ENCODE measurements at regions not wholly inside any gene's neighbourhood (a gene's known extent, or its start where the extent isn't known, plus 50 kb on each side); places are given as distances from the start of the nearest gene placed in this dataset.
A peak's percentile ranks its signal among the peaks of the same experiment; 100 is the strongest.

GRCh38 chrX:43317378-43317777, 338.7 kb upstream of the MAOA start:
- Histone ChIP-seq H3K9ac (ENCODE audit: control insufficient read depth, extremely low read depth, insufficient read depth, low read length) (no peak overlapping the region), H3K4me3 (ENCODE audit: control insufficient read depth in 2 of 3, extremely low read depth in 1 of 3, insufficient read depth in 2 of 3, low read depth in 1 of 3, low read length in 3 of 3) (no peak overlapping the region), H3K27me3 (ENCODE audit: control insufficient read depth, extremely low read depth, insufficient read depth, low read length) (no peaks in the 10 kb centered on the region), H3K9me1 (ENCODE audit: control insufficient read depth, extremely low read depth, insufficient read depth, low read length) (no peaks in the 10 kb centered on the region), H3K4me2 (ENCODE audit: control insufficient read depth, extremely low read depth, insufficient read depth, low read depth, low read length) (no peak overlapping the region), H2AFZ (ENCODE audit: control insufficient read depth, low read length) (no peak overlapping the region), H3K36me3 (ENCODE audit: control insufficient read depth in 2 of 2, extremely low read depth in 1 of 2, insufficient read depth in 2 of 2, low read length in 2 of 2) (no peaks in the 10 kb centered on the region), H3K9me3 (ENCODE audit: control insufficient read depth, low read depth, low read length) (no peaks in the 10 kb centered on the region), H3K27ac (ENCODE audit: control insufficient read depth, insufficient read depth, low read length) (no peak overlapping the region), H3K4me1 (ENCODE audit: control insufficient read depth, extremely low read depth, insufficient read depth, low read length) (no peaks in the 10 kb centered on the region), H4K20me1 (ENCODE audit: control insufficient read depth, extremely low read depth, insufficient read depth, low read length) (no peaks in the 10 kb centered on the region), H3K79me2 (ENCODE audit: control insufficient read depth, insufficient read depth, low read length) (no peaks in the 10 kb centered on the region)
- FAIRE-seq = no peak
- no peak for TF ChIP-seq EZH2 (IDR thresholded peaks at IDR 0.05; ENCODE audit: low read length)
- DNase-seq (ENCODE audit: low read depth, low spot score) = no peak
- dilution Hi-C loops (cut with MboI; ENCODE audit: extremely low pct_ligation_motif_present, low sequenced_read_pairs) = no loop called here

GRCh38 chrX:43328358-43328946, 327.6 kb upstream of the MAOA start:
- Histone ChIP-seq H3K4me2 (ENCODE audit: control insufficient read depth, extremely low read depth, insufficient read depth, low read depth, low read length) (no peak overlapping the region), H3K9ac (ENCODE audit: control insufficient read depth, extremely low read depth, insufficient read depth, low read length) (no peak overlapping the region), H3K27ac (ENCODE audit: control insufficient read depth, insufficient read depth, low read length) (no peak overlapping the region), H3K9me1 (ENCODE audit: control insufficient read depth, extremely low read depth, insufficient read depth, low read length) (no peaks in the 10 kb centered on the region), H3K4me3 (ENCODE audit: control insufficient read depth in 2 of 3, extremely low read depth in 1 of 3, insufficient read depth in 2 of 3, low read depth in 1 of 3, low read length in 3 of 3) (no peak overlapping the region), H2AFZ (ENCODE audit: control insufficient read depth, low read length) (no peak overlapping the region), H4K20me1 (ENCODE audit: control insufficient read depth, extremely low read depth, insufficient read depth, low read length) (no peaks in the 10 kb centered on the region), H3K27me3 (ENCODE audit: control insufficient read depth, extremely low read depth, insufficient read depth, low read length) (no peaks in the 10 kb centered on the region), H3K9me3 (ENCODE audit: control insufficient read depth, low read depth, low read length) (no peaks in the 10 kb centered on the region), H3K4me1 (ENCODE audit: control insufficient read depth, extremely low read depth, insufficient read depth, low read length) (no peaks in the 10 kb centered on the region), H3K79me2 (ENCODE audit: control insufficient read depth, insufficient read depth, low read length) (no peaks in the 10 kb centered on the region), H3K36me3 (ENCODE audit: control insufficient read depth in 2 of 2, extremely low read depth in 1 of 2, insufficient read depth in 2 of 2, low read length in 2 of 2) (no peaks in the 10 kb centered on the region)
- no peak for DNase-seq (ENCODE audit: low read depth, low spot score)
- no peak for TF ChIP-seq CTCF (optimal IDR thresholded peaks at IDR 0.05 in 1 of 3, IDR thresholded peaks at IDR 0.05 in 1 of 3, conservative IDR thresholded peaks at IDR 0.05 in 1 of 3; ENCODE audit: extremely low read depth in 1 of 3, insufficient read depth in 2 of 3, low read length in 3 of 3)
- no peak for TF ChIP-seq EZH2 (IDR thresholded peaks at IDR 0.05; ENCODE audit: low read length)
- no peak for FAIRE-seq
- dilution Hi-C loops (cut with MboI; ENCODE audit: extremely low pct_ligation_motif_present, low sequenced_read_pairs) = no loop called here

GRCh38 chrX:43333543-43333942, 322.6 kb upstream of the MAOA start:
- no peak overlapping the region for H2AFZ ChIP-seq (ENCODE audit: control insufficient read depth, low read length)
- DNase-seq (ENCODE audit: low read depth, low spot score) = no peak
- no peaks in the 10 kb centered on the region for H3K9me1 ChIP-seq (ENCODE audit: control insufficient read depth, extremely low read depth, insufficient read depth, low read length)
- peak in 1 of 3 experiments; percentile 27 for TF ChIP-seq CTCF (optimal IDR thresholded peaks at IDR 0.05 in 1 of 3, IDR thresholded peaks at IDR 0.05 in 1 of 3, conservative IDR thresholded peaks at IDR 0.05 in 1 of 3; ENCODE audit: extremely low read depth in 1 of 3, insufficient read depth in 2 of 3, low read length in 3 of 3)
- TF ChIP-seq EZH2 (IDR thresholded peaks at IDR 0.05; ENCODE audit: low read length) = no peak
- H3K9ac ChIP-seq (ENCODE audit: control insufficient read depth, extremely low read depth, insufficient read depth, low read length) = no peak overlapping the region
- no peaks in the 10 kb centered on the region for H3K27me3 ChIP-seq (ENCODE audit: control insufficient read depth, extremely low read depth, insufficient read depth, low read length)
- dilution Hi-C loops (cut with MboI; ENCODE audit: extremely low pct_ligation_motif_present, low sequenced_read_pairs) = no loop called here
- H3K36me3 ChIP-seq (ENCODE audit: control insufficient read depth in 2 of 2, extremely low read depth in 1 of 2, insufficient read depth in 2 of 2, low read length in 2 of 2) = no peaks in the 10 kb centered on the region
- no peaks in the 10 kb centered on the region for H3K4me1 ChIP-seq (ENCODE audit: control insufficient read depth, extremely low read depth, insufficient read depth, low read length)
- no peak overlapping the region for H3K4me3 ChIP-seq (ENCODE audit: control insufficient read depth in 2 of 3, extremely low read depth in 1 of 3, insufficient read depth in 2 of 3, low read depth in 1 of 3, low read length in 3 of 3)
- no peaks in the 10 kb centered on the region for H3K79me2 ChIP-seq (ENCODE audit: control insufficient read depth, insufficient read depth, low read length)
- FAIRE-seq = no peak
- H4K20me1 ChIP-seq (ENCODE audit: control insufficient read depth, extremely low read depth, insufficient read depth, low read length) = no peaks in the 10 kb centered on the region
- no peak overlapping the region for H3K4me2 ChIP-seq (ENCODE audit: control insufficient read depth, extremely low read depth, insufficient read depth, low read depth, low read length)
- no peaks in the 10 kb centered on the region for H3K9me3 ChIP-seq (ENCODE audit: control insufficient read depth, low read depth, low read length)
- no peak overlapping the region for H3K27ac ChIP-seq (ENCODE audit: control insufficient read depth, insufficient read depth, low read length)
